ENCODE measurements at regions not wholly inside any gene's neighbourhood (a gene's known extent, or its start where the extent isn't known, plus 50 kb on each side); places are given as distances from the start of the nearest gene placed in this dataset.
A peak's percentile ranks its signal among the peaks of the same experiment; 100 is the strongest.

DNA sequence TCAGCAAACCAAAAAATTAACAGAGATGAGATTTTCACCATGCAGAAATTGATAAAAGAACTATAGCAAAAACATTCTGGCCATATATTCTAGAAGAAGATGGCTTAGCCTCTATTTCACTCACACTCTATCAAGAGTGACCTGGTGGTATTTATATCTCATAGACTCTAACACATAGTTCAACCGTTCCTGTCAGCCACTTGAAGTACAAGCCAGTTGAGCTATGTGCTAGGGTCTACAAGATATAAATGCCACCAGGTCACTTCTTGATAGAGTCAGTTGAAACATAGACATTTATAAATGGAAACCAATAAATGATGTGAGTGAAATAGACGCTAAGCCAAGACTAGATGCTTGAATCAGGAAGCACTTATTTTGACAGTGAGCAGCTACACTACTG, 836.7 kb upstream of the EPHA5 start:
- in situ Hi-C loops (cut with HindIII; ENCODE audit: low sequenced_read_pairs), result no loop called here
- no peak for DNase-seq (ENCODE audit: low read depth)
- H3K4me3 ChIP-seq (ENCODE audit: low read depth, low read length), result no peak overlapping the region

DNA sequence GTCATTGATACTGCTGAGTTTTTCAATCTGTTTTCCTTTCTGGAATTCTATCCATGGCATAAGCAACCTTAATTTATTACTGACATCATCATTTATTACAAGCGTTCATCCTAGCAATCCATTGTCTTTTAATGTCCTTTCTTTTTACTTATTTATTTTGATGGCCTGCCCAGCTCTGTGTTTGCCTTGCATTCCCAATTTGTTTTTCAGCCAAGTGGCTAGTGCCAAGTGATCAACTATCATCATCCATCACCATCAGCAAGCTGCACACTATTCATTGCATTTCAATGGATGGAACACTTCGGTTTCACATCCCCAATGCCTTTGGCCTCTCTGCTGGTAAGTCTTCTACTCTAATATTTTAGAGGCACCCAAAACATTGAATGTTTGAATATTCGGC, 831.7 kb upstream of the EPHA5 start:
- no peak overlapping the region for H3K4me3 ChIP-seq (ENCODE audit: low read depth, low read length)
- no peak for DNase-seq (ENCODE audit: low read depth)
- in situ Hi-C loops (cut with HindIII; ENCODE audit: low sequenced_read_pairs), result no loop called here
- TF ChIP-seq, protein P1, sequence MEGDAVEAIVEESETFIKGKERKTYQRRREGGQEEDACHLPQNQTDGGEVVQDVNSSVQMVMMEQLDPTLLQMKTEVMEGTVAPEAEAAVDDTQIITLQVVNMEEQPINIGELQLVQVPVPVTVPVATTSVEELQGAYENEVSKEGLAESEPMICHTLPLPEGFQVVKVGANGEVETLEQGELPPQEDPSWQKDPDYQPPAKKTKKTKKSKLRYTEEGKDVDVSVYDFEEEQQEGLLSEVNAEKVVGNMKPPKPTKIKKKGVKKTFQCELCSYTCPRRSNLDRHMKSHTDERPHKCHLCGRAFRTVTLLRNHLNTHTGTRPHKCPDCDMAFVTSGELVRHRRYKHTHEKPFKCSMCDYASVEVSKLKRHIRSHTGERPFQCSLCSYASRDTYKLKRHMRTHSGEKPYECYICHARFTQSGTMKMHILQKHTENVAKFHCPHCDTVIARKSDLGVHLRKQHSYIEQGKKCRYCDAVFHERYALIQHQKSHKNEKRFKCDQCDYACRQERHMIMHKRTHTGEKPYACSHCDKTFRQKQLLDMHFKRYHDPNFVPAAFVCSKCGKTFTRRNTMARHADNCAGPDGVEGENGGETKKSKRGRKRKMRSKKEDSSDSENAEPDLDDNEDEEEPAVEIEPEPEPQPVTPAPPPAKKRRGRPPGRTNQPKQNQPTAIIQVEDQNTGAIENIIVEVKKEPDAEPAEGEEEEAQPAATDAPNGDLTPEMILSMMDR (IDR thresholded peaks at IDR 0.05; ENCODE audit: low read depth, low read length, missing control alignments), result no peak

More for the DNA sequence above, 836.7 kb upstream of the EPHA5 start:
- TF ChIP-seq, protein P1 (IDR thresholded peaks at IDR 0.05; ENCODE audit: low read depth, low read length, missing control alignments), result no peak

DNA sequence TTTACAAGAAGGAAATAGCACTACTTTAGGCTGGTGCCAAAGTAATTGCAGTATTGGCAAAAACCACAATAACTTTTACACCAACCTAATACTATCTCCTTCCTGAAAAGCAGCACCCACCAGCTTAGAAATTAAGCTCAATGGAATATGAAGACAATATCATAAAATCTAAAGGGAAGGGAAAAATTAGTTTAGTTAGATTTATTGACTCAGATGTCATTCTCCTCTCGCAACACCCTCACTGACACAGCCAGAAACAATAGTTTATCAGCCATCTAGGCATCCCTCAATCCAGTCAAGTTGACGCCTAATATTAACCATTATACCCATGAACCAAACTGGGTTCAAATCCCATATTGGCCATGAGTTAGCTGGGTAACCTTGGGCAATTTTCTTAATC, 820.4 kb upstream of the EPHA5 start:
- H3K4me3 ChIP-seq (ENCODE audit: low read depth, low read length), result no peak overlapping the region
- TF ChIP-seq, protein P1 (IDR thresholded peaks at IDR 0.05; ENCODE audit: low read depth, low read length, missing control alignments), result no peak
- no peak for DNase-seq (ENCODE audit: low read depth)
- in situ Hi-C loops (cut with HindIII; ENCODE audit: low sequenced_read_pairs), result no loop called here

DNA sequence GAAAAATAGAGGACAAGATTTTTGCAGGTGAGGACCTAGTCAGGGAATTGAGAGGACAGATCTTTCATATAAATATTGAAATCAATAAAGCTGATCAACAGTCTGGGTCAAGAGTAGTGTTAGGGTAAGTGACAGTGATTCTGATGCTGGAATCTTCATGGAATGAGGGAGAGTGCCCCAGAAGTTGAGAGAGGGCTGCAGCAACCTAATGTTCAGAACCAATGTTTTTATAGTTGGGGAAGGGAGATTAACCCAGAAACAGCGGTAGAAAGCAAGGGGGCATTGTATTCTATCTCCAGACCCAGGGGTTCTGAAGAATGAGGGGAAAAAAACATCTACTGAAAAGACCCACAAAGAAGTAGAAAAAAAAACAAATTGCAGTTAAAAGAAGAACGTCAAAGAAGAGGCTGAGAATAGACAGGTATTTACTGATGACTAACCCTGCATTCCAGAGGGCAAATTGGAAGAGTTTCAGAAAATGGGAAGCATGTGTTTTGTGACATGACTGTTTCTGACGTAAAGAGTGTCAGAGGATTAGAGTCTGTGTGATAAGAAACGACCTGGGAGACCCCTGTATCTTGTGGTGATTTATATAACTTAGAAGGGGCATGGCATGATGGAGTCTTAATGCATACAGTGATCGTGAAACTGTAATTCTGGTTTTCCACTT, 819.6 kb upstream of the EPHA5 start:
- TF ChIP-seq, protein P1 (IDR thresholded peaks at IDR 0.05; ENCODE audit: low read depth, low read length, missing control alignments), result no peak
- in situ Hi-C loops (cut with HindIII; ENCODE audit: low sequenced_read_pairs), result no loop called here
- no peak overlapping the region for H3K4me3 ChIP-seq (ENCODE audit: low read depth, low read length)
- peak; percentile 70 for DNase-seq (ENCODE audit: low read depth)

DNA sequence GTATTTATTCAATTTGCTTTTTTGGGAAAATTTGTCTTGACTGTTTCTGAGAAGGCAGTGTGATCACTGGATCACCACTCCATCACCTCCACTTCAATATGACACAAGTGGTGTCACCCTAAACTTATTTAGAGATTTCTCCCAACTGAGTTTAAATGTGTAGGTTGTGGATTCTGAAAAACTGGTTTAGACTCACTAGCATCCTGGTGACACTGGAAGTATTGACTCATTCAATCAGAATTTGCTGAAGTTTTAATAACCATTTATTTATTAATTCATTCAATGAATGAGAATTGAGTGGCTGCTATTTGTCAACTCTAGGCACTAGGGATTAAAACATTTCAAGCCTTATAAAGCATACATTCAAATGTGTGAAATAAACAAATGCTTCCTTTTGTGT, 819.1 kb upstream of the EPHA5 start:
- no peak for DNase-seq (ENCODE audit: low read depth)
- TF ChIP-seq, protein P1 (IDR thresholded peaks at IDR 0.05; ENCODE audit: low read depth, low read length, missing control alignments), result no peak
- no peak overlapping the region for H3K4me3 ChIP-seq (ENCODE audit: low read depth, low read length)
- in situ Hi-C loops (cut with HindIII; ENCODE audit: low sequenced_read_pairs), result no loop called here

DNA sequence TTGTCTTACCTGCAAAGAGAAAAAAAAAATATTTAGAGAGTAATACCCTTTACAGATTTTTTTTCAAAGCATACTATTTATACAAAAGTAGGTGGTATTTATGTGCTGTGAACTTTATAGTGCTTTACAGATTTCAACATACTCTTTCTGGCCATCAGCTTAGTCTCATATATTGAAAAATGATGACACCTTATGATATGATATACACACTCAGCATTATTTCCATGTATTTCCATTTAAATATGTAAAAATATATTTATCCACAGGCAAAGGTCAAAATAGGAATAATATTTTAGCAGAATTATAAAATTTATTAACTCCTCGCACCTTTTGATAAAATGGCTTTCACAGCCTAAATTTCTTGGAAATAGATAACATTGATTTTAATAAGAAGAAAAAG, 815.8 kb upstream of the EPHA5 start:
- no peak overlapping the region for H3K4me3 ChIP-seq (ENCODE audit: low read depth, low read length)
- TF ChIP-seq, protein P1 (IDR thresholded peaks at IDR 0.05; ENCODE audit: low read depth, low read length, missing control alignments), result no peak
- in situ Hi-C loops (cut with HindIII; ENCODE audit: low sequenced_read_pairs), result no loop called here
- no peak for DNase-seq (ENCODE audit: low read depth)

Measured in astrocyte of the cerebellum (primary cell).